Tibial artery (tissue), 4 donors: ENCODE measurements at regions not wholly inside any gene's neighbourhood (a gene's known extent, or its start where the extent isn't known, plus 50 kb on each side); places are given as distances from the start of the nearest gene placed in this dataset.
A peak's percentile ranks its signal among the peaks of the same experiment; 100 is the strongest.
"Not testable (repeated sequence)": the region's sequence is repeated elsewhere in the genome, so short reads cannot be mapped to it uniquely, and the experiment has no call there.

ENCODE experiments used
- DNase-seq, 2 donors: peaks; one replicate each; pipeline ENCODE4 v3.0.0-alpha.2; 2019
- H3K27ac ChIP-seq, 2 donors: fragments of 200-600 bp; sonication (generic) in 1 of 2; 1 replicate in 1 of 2; 2 replicates in 1 of 2; pipeline ENCODE4 v1.5.1; 2018 to 2019; ENCODE audit warnings: mild to moderate bottlenecking in 1 of 2
- H3K27me3 ChIP-seq, 2 donors: fragments of 200-600 bp; sonication (generic) in 1 of 2; one replicate each; pipeline versions ENCODE4 v1.5.1 to v1.6.0; 2016 to 2019
- H3K36me3 ChIP-seq, 3 donors: fragments of 200-600 bp; sonication (generic) in 2 of 3; one replicate each; pipeline ENCODE4 v1.5.1; 2016 to 2019; ENCODE audit warnings: mild to moderate bottlenecking in 2 of 3
- H3K4me1 ChIP-seq, 4 donors: fragments of 200-600 bp; sonication (generic) in 2 of 4; 1 replicate in 3 of 4; 2 replicates in 1 of 4; pipeline ENCODE4 v1.5.1; 2016 to 2019
- H3K4me3 ChIP-seq, 2 donors: fragments of 200-600 bp; sonication (generic) in 1 of 2; 1 replicate in 1 of 2; 2 replicates in 1 of 2; pipeline ENCODE4 v1.5.1; 2018 to 2019; ENCODE audit warnings: mild to moderate bottlenecking in 2 of 2
- H3K9me3 ChIP-seq, 3 donors: fragments of 200-600 bp; sonication (generic) in 1 of 3; one replicate each; pipeline ENCODE4 v1.5.1; 2016 to 2019
- CTCF ChIP-seq, 2 experiments: fragments of 200-600 bp in 1 of 2; fragments of 450-650 bp in 1 of 2; IDR thresholded peaks; one replicate each; pipeline ENCODE4 v1.5.1; 2017 to 2019; ENCODE audit warnings: antibody characterized with exemption in 2 of 2, mild to moderate bottlenecking in 1 of 2, moderate library complexity in 1 of 2
- intact Hi-C: fragments of 100-400 bp; cut with DNase I; formaldehyde crosslinking; loops from one replicate; pipeline ENCODE4 v1.15.0; 2023; ENCODE audit warnings: low total_unique reads

DNA sequence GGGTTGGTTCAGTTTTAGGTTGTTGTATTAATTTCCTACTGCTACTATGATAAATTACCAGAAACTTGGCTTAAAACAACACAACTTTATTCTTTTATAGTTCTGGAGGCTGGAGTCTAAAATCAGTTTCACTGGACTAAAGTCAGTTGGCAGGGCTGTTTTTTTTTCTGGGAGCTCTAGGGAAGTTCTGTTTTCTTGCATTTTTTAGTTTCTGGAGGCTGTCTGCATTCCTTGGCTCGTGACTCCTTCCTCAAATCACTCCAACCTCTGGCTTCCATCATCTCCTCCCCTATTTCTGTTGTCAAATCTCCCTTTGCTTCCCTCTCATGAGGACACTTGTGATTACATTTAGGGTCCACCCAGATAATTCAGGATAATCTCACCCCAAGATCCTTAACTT, 51.3 kb upstream of the SUB1 start:
- intact Hi-C loops, result no loop called here

GRCh38 chr5:32531885-32532520, 53.4 kb upstream of the SUB1 start:
- no peaks in the 10 kb centered on the region for H3K9me3 ChIP-seq
- H3K4me1 ChIP-seq, result peaks cover 0 to 30% (median 6%) of the 10 kb centered on the region in 4 donors
- no peak for TF ChIP-seq CTCF (IDR thresholded peaks at IDR 0.05)
- no peak for DNase-seq
- no peak overlapping the region for H3K4me3 ChIP-seq
- H3K27me3 ChIP-seq, result no peaks in the 10 kb centered on the region
- H3K36me3 ChIP-seq, result no peaks in the 10 kb centered on the region
- intact Hi-C loops, result no loop called here
- peak overlapping the region; percentile 17 to 33 for H3K27ac ChIP-seq

More for the DNA sequence above, 51.3 kb upstream of the SUB1 start:
- Histone ChIP-seq H3K4me1 (peaks cover 0 to 41% (median 6%) of the 10 kb centered on the region in 4 donors), H3K27ac (peak overlapping the region; percentile 45 to 57), H3K27me3 (no peaks in the 10 kb centered on the region), H3K36me3 (no peaks in the 10 kb centered on the region), H3K9me3 (no peaks in the 10 kb centered on the region), H3K4me3 (no peak overlapping the region)
- no peak for DNase-seq
- TF ChIP-seq CTCF (IDR thresholded peaks at IDR 0.05), result no peak

DNA sequence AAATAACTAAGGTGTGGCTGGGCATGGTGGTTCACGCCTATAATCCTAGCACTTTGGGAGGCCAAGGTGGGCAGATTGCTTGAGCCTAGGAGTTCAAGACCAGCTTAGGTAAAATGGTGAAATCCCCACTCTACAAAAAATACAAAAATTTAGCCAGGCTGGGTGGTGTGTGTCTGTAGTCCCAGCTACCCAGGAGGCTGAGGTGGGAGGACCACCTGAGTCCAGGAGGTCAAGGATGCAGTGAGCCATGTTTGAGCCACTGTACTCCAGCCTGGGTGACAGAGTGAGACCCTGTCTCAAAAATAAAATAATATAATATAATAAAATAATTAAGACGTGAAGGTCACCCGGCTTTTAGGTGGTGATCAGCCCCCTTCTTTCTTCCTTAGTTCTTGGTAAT, 58.0 kb upstream of the SUB1 start:
- H3K9me3 ChIP-seq, intact Hi-C loops, DNase-seq, H3K36me3 ChIP-seq, H3K27ac ChIP-seq, H3K27me3 ChIP-seq, H3K4me3 ChIP-seq: not testable (repeated sequence)
- H3K4me1 ChIP-seq, result peaks cover 0 to 15% (median 6%) of the 10 kb centered on the region in 4 donors

DNA sequence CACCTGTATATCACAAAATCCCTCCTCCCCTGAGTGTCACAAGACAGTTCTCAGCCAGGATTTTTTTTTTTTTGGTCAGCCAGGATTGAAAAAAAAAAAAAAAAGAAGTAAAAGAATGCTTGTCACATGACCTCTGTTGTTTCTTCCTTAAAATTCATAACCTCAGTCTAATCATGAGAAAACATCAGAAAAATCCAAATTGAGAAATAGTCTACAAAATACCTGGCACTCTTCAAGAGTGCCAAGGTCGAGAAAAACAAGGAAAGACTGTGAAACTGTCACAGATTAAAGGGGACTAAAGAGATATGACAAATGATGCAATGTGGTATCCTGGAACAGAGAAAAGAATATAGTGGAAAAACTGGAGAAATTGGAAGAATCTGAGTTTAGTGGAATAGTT, 58.5 kb upstream of the SUB1 start:
- Histone ChIP-seq H3K4me3 (no peak overlapping the region), H3K36me3 (no peaks in the 10 kb centered on the region), H3K27me3 (no peaks in the 10 kb centered on the region), H3K4me1 (peaks cover 0 to 9% (median 4%) of the 10 kb centered on the region in 4 donors), H3K9me3 (no peaks in the 10 kb centered on the region), H3K27ac (no peak overlapping the region)
- no peak for DNase-seq
- TF ChIP-seq CTCF (IDR thresholded peaks at IDR 0.05), result no peak
- intact Hi-C loops, result no loop called here

DNA sequence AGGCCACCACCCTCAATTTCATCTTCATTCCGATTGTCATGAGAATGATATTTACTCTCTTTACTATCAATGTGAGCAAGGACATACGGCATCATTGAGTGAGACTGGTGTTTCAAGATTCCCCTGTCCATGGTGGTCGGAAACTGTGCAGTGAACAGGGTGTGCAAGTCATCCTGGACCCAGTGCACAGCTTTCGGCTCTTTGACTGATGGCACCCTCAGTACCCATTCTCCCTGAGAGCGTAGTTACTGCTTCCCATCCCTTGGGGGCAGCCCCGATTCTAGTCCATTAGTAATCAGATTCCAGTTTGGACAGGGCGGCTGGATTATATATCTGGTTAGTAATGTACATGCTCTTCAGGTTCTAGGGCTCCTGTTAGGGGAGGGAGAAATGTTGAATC, 61.7 kb upstream of the SUB1 start:
- H3K36me3 ChIP-seq, result no peaks in the 10 kb centered on the region
- no peak for DNase-seq
- intact Hi-C loops, result no loop called here
- H3K27ac ChIP-seq, result no peak overlapping the region
- no peaks in the 10 kb centered on the region for H3K27me3 ChIP-seq
- H3K4me1 ChIP-seq, result no peaks in the 10 kb centered on the region
- no peak for TF ChIP-seq CTCF (IDR thresholded peaks at IDR 0.05)
- no peaks in the 10 kb centered on the region for H3K9me3 ChIP-seq
- no peak overlapping the region for H3K4me3 ChIP-seq

DNA sequence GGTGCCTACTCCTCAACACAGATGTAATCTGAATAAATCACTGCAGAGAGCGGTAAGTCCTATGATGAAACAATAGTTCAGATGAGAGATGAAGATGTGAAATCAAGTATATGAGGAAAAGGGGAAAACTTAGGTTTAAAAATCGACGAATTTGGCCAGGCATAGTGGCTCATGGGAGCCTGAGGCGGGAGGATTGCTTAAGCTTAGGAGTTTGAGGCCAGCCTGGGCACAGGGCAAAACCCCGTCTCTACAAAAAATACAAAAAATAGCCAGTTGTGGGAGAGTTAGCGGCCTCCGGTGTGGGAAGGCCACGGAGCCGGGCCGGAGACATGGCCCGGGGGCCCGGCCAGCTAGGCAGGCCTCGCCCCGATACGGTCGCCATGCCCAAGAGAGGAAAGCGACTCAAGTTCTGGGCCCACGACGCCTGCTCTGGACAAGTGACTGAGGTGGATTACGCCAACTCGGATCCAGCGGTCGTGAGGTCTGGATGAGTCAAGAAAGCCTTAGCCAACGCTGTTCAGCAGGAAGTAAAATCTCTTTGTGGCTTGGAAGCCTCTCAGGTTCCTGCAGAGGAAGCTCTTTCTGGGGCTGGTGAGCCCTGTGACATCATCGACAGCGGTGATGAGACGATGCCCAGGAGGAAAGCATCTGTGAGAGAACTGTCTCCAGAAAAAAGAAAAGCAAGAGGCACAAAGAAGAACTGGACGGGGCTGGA, 62.8 kb upstream of the SUB1 start:
- intact Hi-C loops, result no loop called here
- no peak overlapping the region for H3K4me3 ChIP-seq
- peak; percentile 53 to 71 for DNase-seq
- no peaks in the 10 kb centered on the region for H3K36me3 ChIP-seq
- H3K27me3 ChIP-seq, result no peaks in the 10 kb centered on the region
- no peaks in the 10 kb centered on the region for H3K9me3 ChIP-seq
- no peak for TF ChIP-seq CTCF (IDR thresholded peaks at IDR 0.05)
- H3K4me1 ChIP-seq, result no peaks in the 10 kb centered on the region
- no peak overlapping the region for H3K27ac ChIP-seq
